Stimulated activated naive B cell treated with anti-CD40 and anti-IgM and Interleukin-4, amounts not matched to agents 10 μg/mL and 1 μg/mL and 100 μg/mL, for 72 hours (primary cell): ENCODE measurements at regions not wholly inside any gene's neighbourhood (a gene's known extent, or its start where the extent isn't known, plus 50 kb on each side); places are given as distances from the start of the nearest gene placed in this dataset.

Experiments
- ATAC-seq, 2 donors: fragments of 150-1000 bp; cut with Tn5 transposase; replicated peaks; 2 replicates each; pipeline ENCODE4 v1.10.0; 2021; ENCODE audit warnings: moderate library complexity in 1 of 2
- DNase-seq: peaks from one replicate; pipeline ENCODE4 v3.0.0; 2021
- H3K27ac Mint-ChIP-seq: one replicate; pipeline ENCODE4 v1.8.0; 2022; ENCODE audit warnings: mild to moderate bottlenecking, mixed read lengths
- H3K27me3 Mint-ChIP-seq, 2 donors: one replicate each; pipeline ENCODE4 v1.8.0; 2022; ENCODE audit warnings: mixed read lengths in 2 of 2
- H3K36me3 Mint-ChIP-seq, 2 donors: one replicate each; pipeline ENCODE4 v1.8.0; 2022; ENCODE audit warnings: mixed read lengths in 2 of 2, mild to moderate bottlenecking in 1 of 2
- H3K4me1 Mint-ChIP-seq, 2 donors: one replicate each; pipeline ENCODE4 v1.8.0; 2022; ENCODE audit warnings: mixed read lengths in 2 of 2, mild to moderate bottlenecking in 1 of 2
- H3K4me3 Mint-ChIP-seq, 2 donors: one replicate each; pipeline ENCODE4 v1.8.0; 2022; ENCODE audit warnings: mild to moderate bottlenecking in 2 of 2, mixed read lengths in 2 of 2, moderate library complexity in 1 of 2
- H3K9me3 Mint-ChIP-seq, 2 donors: one replicate each; pipeline ENCODE4 v1.8.0; 2022; ENCODE audit warnings: mixed read lengths in 2 of 2, mild to moderate bottlenecking in 1 of 2

DNA sequence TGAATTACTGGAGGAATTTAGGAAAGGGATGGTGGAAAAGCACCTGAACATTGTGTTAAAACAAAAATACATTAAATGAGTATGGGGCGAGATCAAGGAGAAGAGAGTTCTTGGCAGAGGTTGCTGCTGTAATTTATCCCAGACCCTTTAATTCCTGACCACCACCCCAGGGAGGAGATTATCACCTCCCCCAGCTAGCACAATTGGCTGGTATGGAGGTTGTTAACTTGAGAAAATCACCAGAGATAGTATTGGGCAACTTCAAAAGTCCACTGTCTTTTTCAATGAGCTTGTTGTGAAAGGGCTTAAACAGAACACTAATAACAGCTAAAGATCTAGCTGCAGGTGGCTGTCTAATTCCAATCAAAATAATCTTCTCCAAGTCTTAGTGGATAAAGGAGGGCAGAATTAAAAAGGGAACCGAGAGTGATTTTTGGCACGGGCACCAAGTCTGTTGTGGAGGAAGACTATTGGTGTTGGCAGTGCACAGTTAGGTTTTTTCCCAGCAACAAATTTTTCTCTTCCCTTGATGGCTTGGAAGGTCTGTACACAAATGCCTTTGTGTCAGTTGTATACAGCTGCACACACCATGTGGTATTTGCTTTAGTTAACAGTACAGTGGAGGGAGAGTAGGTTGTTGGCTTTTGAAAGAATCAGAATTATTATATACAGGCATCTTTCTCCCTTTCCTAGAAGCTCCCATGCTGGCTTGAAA, 289.5 kb downstream of the SLC4A3 start:
- Mint-ChIP-seq H3K4me3 (no peak overlapping the region), H3K36me3 (no peaks in the 10 kb centered on the region), H3K27me3 (no peaks in the 10 kb centered on the region), H3K27ac (no peak overlapping the region), H3K9me3 (peaks cover 0 to 3% of the 10 kb centered on the region in 2 donors), H3K4me1 (no peaks in the 10 kb centered on the region)
- DNase-seq (no peak), ATAC-seq (no peak)

DNA sequence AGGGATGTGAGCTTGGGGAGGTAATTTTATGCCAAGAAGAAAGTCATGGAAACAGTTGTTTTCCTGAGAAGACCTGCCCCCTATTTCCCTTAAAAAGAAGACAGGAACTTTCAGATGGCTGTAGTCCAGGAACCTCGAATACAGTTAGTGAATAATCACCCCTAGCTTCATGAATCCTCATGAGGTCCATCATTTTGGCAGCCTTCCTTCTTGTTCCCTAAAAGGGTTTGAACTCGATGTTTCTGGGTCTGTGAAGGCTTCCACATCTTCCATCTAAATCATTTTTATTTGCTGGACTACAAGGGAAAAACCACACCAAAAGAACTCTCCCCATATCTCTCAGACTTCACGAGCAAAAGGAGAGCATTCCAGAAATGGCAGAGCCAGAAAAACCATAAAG, 290.8 kb downstream of the SLC4A3 start:
- ATAC-seq, result no peak
- no peak for DNase-seq
- H3K27me3 Mint-ChIP-seq, result no peaks in the 10 kb centered on the region
- no peaks in the 10 kb centered on the region for H3K4me1 Mint-ChIP-seq
- H3K27ac Mint-ChIP-seq, result no peak overlapping the region
- no peaks in the 10 kb centered on the region for H3K36me3 Mint-ChIP-seq
- no peak overlapping the region for H3K4me3 Mint-ChIP-seq
- peaks cover 0 to 3% of the 10 kb centered on the region in 2 donors for H3K9me3 Mint-ChIP-seq

DNA sequence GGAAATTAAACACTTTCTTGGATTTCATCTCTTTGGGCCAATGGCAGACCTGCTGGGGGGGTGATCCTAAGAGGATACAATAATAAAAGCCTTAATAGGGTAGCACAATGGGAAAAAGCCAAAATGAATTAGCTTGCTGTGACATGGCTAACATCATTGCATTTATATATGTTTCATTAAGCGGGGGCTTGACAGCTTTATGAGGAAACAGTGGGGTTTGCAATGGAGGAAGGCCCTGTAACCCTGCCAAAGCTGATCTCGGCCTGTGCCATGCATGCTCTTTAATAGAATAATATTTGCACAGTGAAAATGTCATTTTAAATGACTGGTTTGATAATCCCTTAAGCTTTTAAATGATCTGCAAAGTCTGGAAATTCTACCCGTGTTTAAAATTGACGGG, 291.5 kb downstream of the SLC4A3 start:
- Mint-ChIP-seq H3K9me3 (peaks cover 0 to 3% of the 10 kb centered on the region in 2 donors), H3K4me3 (no peak overlapping the region), H3K27ac (no peak overlapping the region), H3K4me1 (no peaks in the 10 kb centered on the region), H3K27me3 (no peaks in the 10 kb centered on the region), H3K36me3 (no peaks in the 10 kb centered on the region)
- DNase-seq, result no peak
- ATAC-seq, result no peak

DNA sequence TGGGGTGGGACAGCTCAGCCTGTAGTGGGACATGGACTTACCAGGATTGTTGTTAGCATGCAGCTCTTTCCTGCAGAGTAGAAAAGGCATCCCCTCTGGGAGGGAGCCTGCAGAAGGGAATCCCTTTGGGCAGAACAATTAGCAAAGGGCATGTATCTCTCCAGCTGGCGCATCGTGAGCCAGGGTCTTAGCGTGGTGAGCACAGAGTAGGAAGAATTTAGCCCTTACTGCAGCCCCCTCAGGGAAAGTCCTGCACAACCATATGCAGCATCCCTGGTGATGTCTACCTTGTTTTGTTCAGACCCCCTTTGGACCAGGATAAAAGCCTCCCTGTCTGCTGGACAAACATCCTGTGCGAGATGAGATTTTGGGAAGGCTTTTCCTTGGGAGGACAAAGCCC, 292.1 kb downstream of the SLC4A3 start:
- H3K4me3 Mint-ChIP-seq, result no peak overlapping the region
- DNase-seq, result no peak
- H3K36me3 Mint-ChIP-seq, result no peaks in the 10 kb centered on the region
- no peaks in the 10 kb centered on the region for H3K27me3 Mint-ChIP-seq
- H3K27ac Mint-ChIP-seq, result no peak overlapping the region
- ATAC-seq, result no peak
- H3K9me3 Mint-ChIP-seq, result peaks cover 0 to 3% of the 10 kb centered on the region in 2 donors
- H3K4me1 Mint-ChIP-seq, result no peaks in the 10 kb centered on the region

DNA sequence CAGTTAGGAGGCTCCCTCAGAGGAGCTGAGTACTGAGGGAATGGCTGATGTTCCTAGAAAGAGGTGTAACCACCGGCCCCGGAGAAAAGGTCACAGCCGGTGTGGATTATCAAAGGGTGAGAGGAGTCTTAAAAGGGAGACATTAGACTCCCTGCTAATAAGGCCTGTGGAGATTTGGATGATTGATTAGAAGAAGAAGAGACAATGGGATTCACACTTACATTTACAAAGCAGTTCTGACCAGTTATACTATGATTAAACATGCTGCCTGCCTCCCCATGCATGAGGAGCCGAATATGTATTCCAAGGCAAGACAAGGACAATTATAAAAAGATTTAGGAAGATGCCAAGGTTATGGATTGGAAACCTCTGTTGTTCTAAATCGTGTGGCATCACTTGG, 302.4 kb downstream of the SLC4A3 start:
- no peak for ATAC-seq
- Mint-ChIP-seq H3K4me1 (no peaks in the 10 kb centered on the region), H3K27ac (no peak overlapping the region), H3K36me3 (no peaks in the 10 kb centered on the region), H3K27me3 (no peaks in the 10 kb centered on the region), H3K9me3 (peaks cover 0 to 3% of the 10 kb centered on the region in 2 donors), H3K4me3 (no peak overlapping the region)
- DNase-seq, result no peak

DNA sequence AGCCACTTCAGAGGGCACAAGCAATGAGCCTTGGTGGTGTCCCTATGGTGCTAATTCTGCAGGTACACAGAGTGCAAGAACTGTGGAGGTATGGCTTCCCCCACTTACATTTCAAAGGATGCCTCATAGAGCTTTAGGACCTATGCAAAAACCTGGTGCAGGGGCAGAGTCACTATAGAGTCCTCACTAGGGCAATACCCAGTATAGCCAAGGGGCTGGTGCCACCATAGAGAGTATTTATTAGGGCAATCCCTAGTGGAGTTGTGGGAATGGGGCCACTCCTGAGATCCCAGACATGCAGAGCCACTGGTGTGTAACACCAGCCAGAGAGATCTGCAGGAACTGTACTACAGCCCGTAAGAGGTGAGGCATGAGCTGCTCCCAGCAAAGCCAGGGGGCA, 312.2 kb downstream of the SLC4A3 start:
- no peak overlapping the region for H3K27ac Mint-ChIP-seq
- peak in 1 of 2 donors; percentile 5 for ATAC-seq
- DNase-seq, result no peak
- H3K36me3 Mint-ChIP-seq, result no peaks in the 10 kb centered on the region
- no peaks in the 10 kb centered on the region for H3K4me1 Mint-ChIP-seq
- H3K9me3 Mint-ChIP-seq, result peaks cover 0 to 2% of the 10 kb centered on the region in 2 donors
- no peaks in the 10 kb centered on the region for H3K27me3 Mint-ChIP-seq
- H3K4me3 Mint-ChIP-seq, result no peak overlapping the region

DNA sequence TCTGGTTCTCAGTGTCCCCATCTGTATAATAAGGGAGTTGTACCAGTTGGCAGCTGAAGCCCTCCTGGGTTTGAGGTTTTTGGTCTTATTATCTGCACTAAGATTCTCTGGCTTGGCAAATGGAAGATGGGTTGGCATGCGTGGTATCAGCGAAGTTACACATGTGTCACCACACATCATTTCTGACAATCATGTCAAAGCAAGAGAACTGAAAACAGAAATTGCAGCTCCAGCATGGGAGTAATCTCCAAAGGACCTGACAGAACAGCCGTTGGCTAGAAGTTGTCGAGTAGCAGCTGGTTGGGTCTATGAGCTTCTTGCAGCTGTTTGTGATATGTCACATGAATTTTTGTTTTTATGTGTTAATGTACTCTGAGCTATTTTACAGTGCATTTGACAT, 317.4 kb downstream of the SLC4A3 start:
- H3K4me3 Mint-ChIP-seq, result no peak overlapping the region
- no peaks in the 10 kb centered on the region for H3K4me1 Mint-ChIP-seq
- no peaks in the 10 kb centered on the region for H3K27me3 Mint-ChIP-seq
- H3K9me3 Mint-ChIP-seq, result no peaks in the 10 kb centered on the region
- no peak overlapping the region for H3K27ac Mint-ChIP-seq
- H3K36me3 Mint-ChIP-seq, result no peaks in the 10 kb centered on the region
- no peak for DNase-seq
- ATAC-seq, result no peak

DNA sequence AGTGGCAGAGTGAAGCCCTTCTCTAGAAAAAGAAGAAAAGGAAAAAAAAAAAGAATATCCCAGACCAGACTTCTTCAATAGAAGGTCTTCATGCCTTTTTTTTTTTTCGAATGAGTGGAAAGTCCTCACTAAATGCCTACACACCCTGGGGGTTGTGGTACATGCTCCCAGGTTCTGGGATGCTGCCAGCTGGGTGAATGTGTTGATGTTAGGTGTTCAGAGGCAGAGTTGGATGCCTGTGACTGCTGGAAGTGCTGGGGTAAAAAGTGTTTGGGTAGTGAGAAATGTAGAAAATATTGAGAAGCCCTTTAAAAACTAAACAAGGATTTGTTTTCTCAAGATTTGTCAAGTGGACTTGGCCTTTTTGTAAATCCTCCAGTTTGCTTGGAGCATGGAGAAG, 318.6 kb downstream of the SLC4A3 start:
- H3K27me3 Mint-ChIP-seq, result no peaks in the 10 kb centered on the region
- H3K9me3 Mint-ChIP-seq, result no peaks in the 10 kb centered on the region
- H3K4me1 Mint-ChIP-seq, result no peaks in the 10 kb centered on the region
- H3K36me3 Mint-ChIP-seq, result no peaks in the 10 kb centered on the region
- H3K27ac Mint-ChIP-seq, result no peak overlapping the region
- no peak for DNase-seq
- ATAC-seq, result no peak
- no peak overlapping the region for H3K4me3 Mint-ChIP-seq

DNA sequence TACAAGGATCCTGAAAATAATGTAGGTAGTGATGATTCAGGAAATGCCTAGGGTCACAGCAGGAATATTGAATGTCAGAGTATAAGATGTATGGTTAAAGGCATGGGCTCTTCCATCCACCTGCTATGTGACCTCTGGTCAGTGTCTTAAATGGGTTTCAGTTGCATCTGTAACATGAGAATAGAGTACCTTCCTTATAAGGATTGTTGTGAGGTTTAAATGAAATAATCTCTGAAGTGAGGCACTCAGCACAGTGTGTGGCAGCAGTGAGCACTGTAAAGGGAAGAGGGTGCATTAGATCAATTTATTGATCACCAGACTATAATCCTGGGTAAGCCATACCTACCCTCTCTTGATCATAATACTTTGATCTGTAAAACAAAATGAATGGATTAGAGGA, 319.1 kb downstream of the SLC4A3 start:
- no peak for ATAC-seq

DNA sequence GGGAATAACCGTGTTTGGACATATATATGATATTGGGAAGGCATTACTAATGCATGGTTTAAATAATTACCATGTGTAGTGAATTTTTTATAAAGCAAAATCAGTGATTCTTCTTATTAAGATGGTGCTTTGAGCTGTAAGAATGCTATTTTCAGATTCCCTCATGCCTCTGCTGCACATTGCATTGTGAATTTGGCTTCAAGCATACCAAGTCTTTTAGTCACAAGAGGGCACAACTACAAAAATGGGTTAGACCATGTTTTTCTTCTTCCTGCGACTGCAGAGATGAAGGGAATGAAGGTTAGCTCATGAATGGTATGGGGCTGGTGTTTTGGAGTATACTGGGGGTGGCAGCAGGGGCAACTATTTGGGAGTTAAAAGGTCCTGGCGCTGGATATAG, 320.1 kb downstream of the SLC4A3 start:
- no peak for ATAC-seq
- DNase-seq, result no peak
- H3K4me1 Mint-ChIP-seq, result no peaks in the 10 kb centered on the region
- no peaks in the 10 kb centered on the region for H3K36me3 Mint-ChIP-seq
- no peak overlapping the region for H3K27ac Mint-ChIP-seq
- no peak overlapping the region for H3K4me3 Mint-ChIP-seq
- no peaks in the 10 kb centered on the region for H3K9me3 Mint-ChIP-seq
- no peaks in the 10 kb centered on the region for H3K27me3 Mint-ChIP-seq

More for the DNA sequence above, 319.1 kb downstream of the SLC4A3 start:
- no peak for DNase-seq
- Mint-ChIP-seq H3K4me1 (no peaks in the 10 kb centered on the region), H3K27ac (no peak overlapping the region), H3K9me3 (no peaks in the 10 kb centered on the region), H3K36me3 (no peaks in the 10 kb centered on the region), H3K27me3 (no peaks in the 10 kb centered on the region), H3K4me3 (no peak overlapping the region)

DNA sequence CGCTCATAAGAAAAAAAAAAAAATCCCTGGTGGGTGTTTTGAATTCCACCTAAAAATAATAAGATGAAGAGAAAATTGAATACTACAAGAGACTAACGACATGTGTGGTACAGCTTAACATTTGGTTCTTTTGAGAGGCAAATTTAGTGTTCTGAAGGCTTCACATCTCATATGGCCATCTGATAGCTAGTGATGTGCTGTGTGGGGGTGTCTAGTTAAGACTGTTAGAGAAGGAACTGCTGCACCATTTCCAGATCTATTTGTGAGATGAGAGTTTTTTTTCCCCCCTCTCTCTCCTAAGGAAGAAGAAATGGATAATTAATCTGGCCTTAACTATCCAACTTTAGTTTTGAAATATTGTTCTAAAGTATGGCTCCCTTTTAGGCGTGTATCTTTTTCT, 321.6 kb downstream of the SLC4A3 start:
- no peak overlapping the region for H3K27ac Mint-ChIP-seq
- no peaks in the 10 kb centered on the region for H3K36me3 Mint-ChIP-seq
- ATAC-seq (no peak), DNase-seq (no peak)
- H3K27me3 Mint-ChIP-seq, result no peaks in the 10 kb centered on the region
- H3K4me3 Mint-ChIP-seq, result no peak overlapping the region
- no peaks in the 10 kb centered on the region for H3K4me1 Mint-ChIP-seq
- peaks cover under 1 to 4% of the 10 kb centered on the region in 2 donors for H3K9me3 Mint-ChIP-seq

DNA sequence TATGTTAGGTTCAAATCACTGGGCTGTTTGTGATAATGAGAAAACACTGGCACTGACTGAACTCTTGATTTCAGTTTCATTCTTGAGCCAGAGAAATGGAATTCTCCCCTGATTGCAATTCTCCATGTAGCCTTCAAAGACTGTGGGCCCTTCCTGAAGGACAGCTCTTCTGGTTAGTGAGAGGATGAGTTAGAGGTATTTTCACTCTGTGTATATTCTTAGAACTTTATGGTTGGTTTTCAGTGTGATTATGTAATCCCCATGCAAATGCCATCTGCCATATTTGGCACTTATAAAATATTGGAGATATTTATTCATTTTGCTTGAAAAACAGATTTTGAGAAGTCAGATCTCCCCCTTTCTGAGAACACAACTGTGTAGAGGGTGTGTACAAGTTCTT, 323.7 kb downstream of the SLC4A3 start:
- H3K4me1 Mint-ChIP-seq, result no peaks in the 10 kb centered on the region
- H3K27me3 Mint-ChIP-seq, result no peaks in the 10 kb centered on the region
- peaks cover 6 to 7% of the 10 kb centered on the region in 2 donors for H3K9me3 Mint-ChIP-seq
- H3K36me3 Mint-ChIP-seq, result no peaks in the 10 kb centered on the region
- H3K27ac Mint-ChIP-seq, result no peak overlapping the region
- ATAC-seq (no peak), DNase-seq (no peak)
- H3K4me3 Mint-ChIP-seq, result no peak overlapping the region

DNA sequence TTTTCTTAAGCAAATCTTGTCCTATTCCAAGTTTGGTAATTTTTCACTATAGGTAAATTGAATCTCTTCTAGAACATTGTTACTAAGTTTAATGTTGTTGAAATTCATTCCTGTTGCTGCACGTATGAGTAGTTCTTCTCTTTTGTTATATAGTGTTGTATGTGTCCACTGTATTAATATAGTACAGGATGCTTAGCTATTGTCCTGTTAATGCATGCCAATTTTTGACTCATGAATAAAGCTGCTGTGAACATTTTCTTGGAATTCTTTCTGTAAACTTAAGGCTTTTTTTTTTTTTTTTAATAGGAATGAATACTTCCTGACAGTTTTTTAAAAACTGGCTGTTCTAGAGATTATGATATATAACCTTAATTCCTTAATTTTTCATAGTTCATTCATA, 326.9 kb downstream of the SLC4A3 start:
- no peaks in the 10 kb centered on the region for H3K4me1 Mint-ChIP-seq
- no peak overlapping the region for H3K27ac Mint-ChIP-seq
- ATAC-seq (no peak), DNase-seq (no peak)
- no peak overlapping the region for H3K4me3 Mint-ChIP-seq
- H3K27me3 Mint-ChIP-seq, result no peaks in the 10 kb centered on the region
- H3K9me3 Mint-ChIP-seq, result peaks cover 6 to 8% of the 10 kb centered on the region in 2 donors
- no peaks in the 10 kb centered on the region for H3K36me3 Mint-ChIP-seq

DNA sequence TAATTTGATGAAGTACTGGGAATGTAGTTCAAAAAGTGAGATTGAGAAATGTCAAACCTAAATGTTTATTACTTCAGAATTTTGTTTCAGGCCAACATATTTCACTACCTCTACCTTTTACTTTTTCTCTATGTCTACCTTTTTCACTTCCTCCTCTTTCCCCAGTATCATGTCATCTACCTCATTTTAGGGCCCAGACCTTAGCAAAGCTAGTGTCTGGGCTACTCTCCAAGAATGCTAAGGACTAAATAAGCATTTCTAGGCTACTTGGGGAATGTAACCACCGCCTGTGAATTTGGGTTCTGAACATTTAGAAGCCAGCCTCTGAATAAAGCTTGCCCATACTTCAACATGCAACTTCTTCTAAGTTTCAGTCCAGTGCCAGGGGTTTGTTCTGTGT, 330.4 kb downstream of the SLC4A3 start:
- no peaks in the 10 kb centered on the region for H3K27me3 Mint-ChIP-seq
- H3K36me3 Mint-ChIP-seq, result no peaks in the 10 kb centered on the region
- H3K27ac Mint-ChIP-seq, result no peak overlapping the region
- no peaks in the 10 kb centered on the region for H3K4me1 Mint-ChIP-seq
- ATAC-seq (no peak), DNase-seq (no peak)
- no peak overlapping the region for H3K4me3 Mint-ChIP-seq
- H3K9me3 Mint-ChIP-seq, result peaks cover 6 to 8% of the 10 kb centered on the region in 2 donors

DNA sequence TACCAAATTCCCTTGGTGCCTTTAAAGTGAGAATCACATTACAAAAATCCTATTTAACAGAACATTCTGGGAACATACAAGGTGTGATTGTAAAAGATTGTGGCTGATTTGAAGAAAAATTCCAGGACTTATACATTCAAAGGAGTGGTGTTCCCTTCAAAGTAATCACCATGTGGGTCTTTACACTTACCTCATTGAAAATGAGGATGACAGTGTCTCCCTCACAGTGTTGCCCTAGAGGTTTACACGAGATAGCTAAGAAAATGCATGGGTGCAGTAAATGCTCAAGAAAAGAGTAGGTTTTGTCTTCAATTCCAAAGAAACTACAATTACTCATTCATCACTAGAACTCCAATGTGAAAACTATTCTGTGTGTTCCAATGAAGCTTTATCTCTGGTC, 331.5 kb downstream of the SLC4A3 start:
- Mint-ChIP-seq H3K27me3 (no peaks in the 10 kb centered on the region), H3K4me1 (no peaks in the 10 kb centered on the region), H3K9me3 (peaks cover 2 to 8% of the 10 kb centered on the region in 2 donors), H3K4me3 (no peak overlapping the region), H3K27ac (no peak overlapping the region), H3K36me3 (no peaks in the 10 kb centered on the region)
- no peak for ATAC-seq
- no peak for DNase-seq

DNA sequence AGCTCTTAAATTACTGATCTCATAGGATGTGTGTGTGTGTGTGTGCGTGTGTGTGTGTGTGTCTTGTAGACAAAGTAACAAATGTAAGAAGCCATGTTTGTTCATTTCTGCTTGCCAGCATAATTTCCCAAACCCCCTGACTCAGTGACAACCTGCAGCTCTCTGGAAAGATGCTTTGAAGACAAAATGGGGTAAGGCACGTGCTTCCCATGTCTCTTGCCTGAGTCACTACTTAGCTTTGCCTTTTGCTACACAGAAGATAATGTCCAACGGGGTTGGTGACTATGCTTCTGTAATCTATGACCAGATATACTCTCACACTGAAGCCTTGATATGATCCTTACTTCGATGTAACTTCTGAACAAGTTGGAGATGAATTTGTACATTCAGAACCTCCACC, 332.0 kb downstream of the SLC4A3 start:
- H3K4me3 Mint-ChIP-seq, result no peak overlapping the region
- ATAC-seq, result no peak

More for the DNA sequence above, 332.0 kb downstream of the SLC4A3 start:
- Mint-ChIP-seq H3K36me3 (no peaks in the 10 kb centered on the region), H3K4me1 (no peaks in the 10 kb centered on the region), H3K9me3 (peaks cover 2 to 5% of the 10 kb centered on the region in 2 donors), H3K27me3 (no peaks in the 10 kb centered on the region), H3K27ac (no peak overlapping the region)
- DNase-seq, result no peak
